GM21528 (cell line): ENCODE measurements at regions not wholly inside any gene's neighbourhood (a gene's known extent, or its start where the extent isn't known, plus 50 kb on each side); places are given as distances from the start of the nearest gene placed in this dataset.

Experiments
- ATAC-seq: cut with Tn5 transposase; IDR thresholded peaks from one replicate; pipeline ENCODE4 v1.9.1; 2021; ENCODE audit warnings: mild to moderate bottlenecking, moderate library complexity; ENCODE audit not compliant: unreplicated experiment, low FRiP score

- no peak for ATAC-seq
Observed at GRCh38 chr6:156175971-156176421, 601.2 kb upstream of the ARID1B start.

- no peak for ATAC-seq
Observed at GRCh38 chr6:156175433-156175832, 601.7 kb upstream of the ARID1B start.

DNA sequence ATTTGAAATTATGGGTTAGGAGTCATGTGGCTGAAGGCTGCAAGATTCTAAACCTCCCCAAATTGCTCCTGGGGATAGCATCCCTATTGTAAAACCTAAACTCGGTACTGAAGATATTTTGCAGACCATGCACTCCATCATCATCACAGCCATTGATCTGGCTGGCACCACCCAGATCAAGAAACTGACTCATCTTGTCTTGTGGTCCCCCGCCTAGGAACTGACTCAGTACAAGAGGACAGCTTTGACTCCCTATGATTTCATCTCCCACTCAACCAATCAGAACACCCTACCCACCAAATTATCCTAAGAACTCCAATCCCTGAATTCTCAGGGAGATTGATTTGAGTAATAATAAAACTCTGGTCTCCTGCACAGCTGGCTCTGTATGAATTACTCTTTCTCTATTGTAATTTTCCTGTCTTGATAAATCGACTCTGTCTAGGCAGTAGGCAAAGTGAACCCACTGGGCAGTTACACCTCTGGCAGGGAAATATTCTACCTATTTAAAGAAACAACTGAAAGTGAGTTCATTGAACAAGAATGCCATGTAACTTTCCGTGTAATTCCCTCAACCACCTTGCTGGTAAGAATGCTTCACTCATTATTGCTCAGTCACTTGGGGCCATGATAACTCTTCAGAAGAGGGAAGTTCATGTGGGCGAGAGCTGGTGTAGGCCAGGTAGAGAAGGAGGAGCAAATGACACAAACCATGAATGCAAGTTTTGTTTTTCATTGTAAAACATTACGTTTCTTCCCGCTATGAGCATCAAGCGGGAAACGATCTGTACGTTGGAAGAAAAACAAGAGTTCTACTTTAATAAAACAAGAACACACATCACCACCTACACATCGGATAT lies 602.9 kb upstream of the ARID1B start:
- no peak for ATAC-seq

- no peak for ATAC-seq
Observed at GRCh38 chr6:156169371-156169770, 607.8 kb upstream of the ARID1B start.

- ATAC-seq = no peak
Observed at GRCh38 chr6:156167625-156168071, 609.5 kb upstream of the ARID1B start.

DNA sequence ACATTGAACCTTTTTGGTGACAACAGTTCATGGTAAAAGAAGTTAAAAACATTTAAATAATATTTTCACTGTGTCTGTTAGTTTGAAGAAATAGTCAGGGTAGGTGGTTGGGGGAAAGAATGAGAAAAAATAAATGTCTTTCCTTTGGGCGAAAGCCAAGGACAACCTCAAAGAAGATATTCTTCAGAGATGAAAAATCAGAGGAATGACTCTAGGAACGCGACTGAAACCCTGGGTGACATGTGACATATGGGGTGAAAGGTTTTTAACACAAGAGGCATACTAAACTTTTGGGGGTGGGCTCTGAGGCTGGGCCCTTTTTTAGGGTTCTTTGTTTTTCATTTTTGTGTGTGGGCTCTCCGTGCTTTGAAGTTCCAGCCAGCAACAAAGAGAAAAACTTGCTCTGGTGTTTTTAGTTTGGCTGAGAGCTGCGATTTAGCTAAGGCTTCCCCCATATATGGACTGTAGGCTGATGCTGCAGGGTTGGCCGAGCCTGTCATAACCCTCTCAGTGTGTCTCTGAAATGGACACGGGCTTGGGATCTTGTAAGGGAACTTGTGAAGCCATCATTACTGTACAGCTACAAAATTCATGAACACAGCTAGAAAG lies 610.1 kb upstream of the ARID1B start:
- ATAC-seq = no peak

DNA sequence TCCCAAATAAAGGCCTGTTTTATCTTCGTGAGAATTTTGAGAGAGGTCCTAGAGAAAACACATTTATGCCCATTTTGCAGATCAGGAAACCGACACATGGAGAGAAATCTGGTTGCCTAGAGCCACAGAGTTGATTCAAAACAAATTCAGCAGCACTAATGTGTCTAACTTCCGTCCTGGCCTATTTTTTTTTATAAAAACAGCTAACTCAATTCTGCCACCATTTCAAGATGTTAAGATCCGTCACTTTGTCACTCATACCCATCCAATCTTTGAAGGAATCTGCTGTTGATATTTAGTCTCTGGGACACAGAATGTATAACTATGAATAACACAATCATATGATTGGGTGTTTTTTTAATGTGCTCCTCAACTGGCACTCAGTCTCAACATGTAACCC lies 611.1 kb upstream of the ARID1B start:
- no peak for ATAC-seq

DNA sequence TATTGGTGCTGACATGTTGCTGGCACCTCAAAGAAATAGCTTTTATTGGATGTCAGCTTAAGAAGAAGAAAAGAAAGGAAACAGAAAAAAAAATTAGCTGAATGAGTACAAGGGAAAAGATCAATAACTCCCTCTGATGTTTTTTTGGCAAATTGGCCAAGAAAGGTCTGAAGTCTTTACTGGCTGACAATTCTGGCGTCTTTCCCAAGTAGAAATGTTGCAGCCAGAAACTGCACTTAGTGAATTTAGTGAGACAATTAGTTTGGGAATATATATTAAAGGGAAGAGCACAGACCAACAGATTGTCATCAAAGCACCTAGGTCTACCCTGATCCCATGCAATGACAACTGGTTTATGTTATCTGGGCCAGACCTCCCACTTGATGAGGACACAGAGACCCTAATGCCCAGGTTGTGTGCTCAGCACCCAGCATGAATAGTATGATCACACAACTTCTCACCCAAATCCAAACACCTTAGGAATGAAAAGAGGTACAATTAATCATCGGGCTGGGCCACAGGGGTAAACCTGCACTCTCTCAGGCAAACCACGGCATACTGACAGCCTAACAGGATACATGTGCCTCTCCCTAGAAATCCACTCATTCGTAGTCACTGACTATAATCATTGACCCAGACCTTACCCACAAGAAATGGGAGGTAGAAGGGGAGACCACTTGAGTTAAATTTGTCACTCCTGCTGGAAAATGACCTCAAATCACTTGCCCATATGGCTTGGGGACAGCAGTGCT lies 612.3 kb upstream of the ARID1B start:
- ATAC-seq = no peak

GRCh38 chr6:156163311-156163710 lies 613.9 kb upstream of the ARID1B start:
- ATAC-seq = no peak

DNA sequence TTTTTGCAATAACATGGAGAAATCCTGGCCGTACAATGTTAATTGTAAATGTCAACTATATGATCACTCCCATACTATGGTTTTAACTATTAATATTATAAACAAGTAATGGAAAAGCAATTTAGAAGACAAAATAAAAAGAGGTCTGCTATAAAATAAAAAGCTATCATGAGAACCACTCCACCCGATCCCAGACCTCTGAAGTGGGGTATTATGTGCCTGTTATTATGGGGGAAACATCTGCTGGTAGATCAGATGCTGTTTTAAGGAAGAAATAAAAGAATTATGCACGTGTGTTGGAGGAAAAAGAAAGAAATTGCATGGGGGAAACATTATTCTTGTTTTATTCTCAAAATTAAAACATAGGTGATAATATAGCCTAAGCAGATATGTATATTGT lies 615.7 kb upstream of the ARID1B start:
- no peak for ATAC-seq

- ATAC-seq = no peak
Observed at GRCh38 chr6:156160795-156161165, 616.4 kb upstream of the ARID1B start.

DNA sequence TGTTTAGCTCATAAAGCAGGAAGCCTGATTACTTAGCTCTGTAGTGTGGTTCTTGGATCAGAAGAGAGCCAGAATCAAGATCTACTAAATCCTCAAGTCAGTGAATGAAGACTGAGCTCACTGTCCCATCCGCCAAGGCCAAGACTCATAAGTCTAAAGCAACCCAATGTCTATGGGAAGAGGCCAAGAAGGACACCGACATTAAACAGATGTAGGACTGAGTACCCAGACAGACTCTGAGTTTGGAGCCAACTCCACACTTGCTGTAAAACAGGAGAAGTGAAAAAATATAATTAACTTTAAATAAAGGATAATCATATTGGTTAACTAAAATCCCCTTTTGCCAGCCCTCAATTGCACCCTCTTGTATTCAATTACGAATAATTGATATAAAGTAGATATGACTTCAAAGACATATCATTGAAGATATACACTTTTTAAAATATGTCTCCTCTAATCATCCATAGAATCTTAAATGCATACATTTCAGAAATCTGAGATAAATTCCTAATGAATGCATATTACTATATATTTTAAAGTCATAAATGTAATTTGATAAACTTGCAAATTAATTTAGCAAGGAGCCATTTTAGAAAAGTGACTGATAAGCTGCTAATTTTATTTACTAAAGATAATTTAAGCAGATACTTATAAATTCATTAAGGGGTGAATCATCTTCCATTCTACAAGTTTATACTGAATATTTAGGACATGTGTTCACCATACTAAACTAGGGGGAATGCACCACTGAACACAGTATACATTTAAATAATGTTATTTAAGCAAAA lies 617.0 kb upstream of the ARID1B start:
- ATAC-seq = no peak

- no peak for ATAC-seq
Observed at GRCh38 chr6:156154896-156155295, 622.3 kb upstream of the ARID1B start.

GRCh38 chr6:156150391-156150790 lies 626.8 kb upstream of the ARID1B start:
- ATAC-seq = no peak

DNA sequence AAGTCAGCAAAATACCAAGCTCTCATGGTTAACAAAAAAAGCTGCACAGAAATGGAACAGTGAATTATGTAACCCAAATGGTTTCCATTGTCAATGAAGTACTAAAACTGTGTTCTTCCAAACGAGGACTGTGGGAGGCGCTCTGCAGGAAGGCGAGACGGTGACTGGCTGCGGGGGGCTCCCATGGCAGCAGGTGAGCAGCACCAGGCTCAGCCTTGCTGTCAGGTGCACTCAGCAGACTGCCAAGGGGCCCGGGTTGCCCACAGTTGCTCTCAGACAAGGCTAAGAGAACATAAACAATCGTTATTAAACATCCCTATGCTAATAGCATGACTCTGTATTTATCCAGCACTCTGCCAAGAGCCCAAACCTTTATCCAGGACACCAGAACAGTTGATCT lies 630.3 kb upstream of the ARID1B start:
- ATAC-seq = no peak

GRCh38 chr6:156131221-156131903 lies 645.8 kb upstream of the ARID1B start:
- ATAC-seq = peak; percentile 94

DNA sequence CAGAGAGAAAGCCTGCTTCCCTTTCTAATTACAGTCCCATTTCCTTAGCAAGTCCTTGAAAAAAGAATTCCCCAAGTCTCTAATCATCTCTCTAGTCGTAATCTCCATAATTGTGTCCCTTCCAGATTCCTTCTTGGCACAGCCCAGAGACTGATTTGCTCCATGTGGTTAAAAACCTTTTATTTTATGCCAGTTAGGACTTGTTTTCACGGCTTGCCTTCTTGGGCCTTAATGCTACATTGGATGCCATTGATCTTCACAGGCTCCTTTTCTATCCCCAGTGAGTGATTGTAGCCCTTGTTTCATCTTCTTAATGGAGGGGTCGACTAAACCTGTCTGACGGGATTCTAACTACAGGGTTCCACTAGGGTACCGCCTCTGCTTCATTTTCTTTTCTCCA lies 650.6 kb upstream of the ARID1B start:
- ATAC-seq = no peak

GRCh38 chr6:156125844-156126243 lies 651.3 kb upstream of the ARID1B start:
- no peak for ATAC-seq

DNA sequence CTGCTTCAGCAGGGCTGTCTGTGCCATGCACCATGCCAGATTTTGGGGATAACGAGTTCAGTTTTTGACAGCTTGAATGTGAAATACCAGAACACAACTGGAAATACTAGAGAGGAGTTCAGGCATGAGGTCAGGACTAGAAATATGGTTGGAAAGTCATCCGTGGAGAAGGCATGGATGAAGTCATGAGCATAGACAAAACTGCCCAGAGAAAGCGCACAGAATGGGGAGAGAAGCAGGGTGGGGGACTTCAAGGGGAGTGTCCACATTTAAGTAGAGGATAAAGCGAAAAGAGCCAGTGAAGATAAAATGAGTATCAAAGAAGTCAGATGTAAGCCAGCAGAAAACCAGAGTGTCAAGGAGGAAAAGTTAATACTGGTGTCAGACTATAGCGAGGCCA lies 653.4 kb upstream of the ARID1B start:
- ATAC-seq = no peak

DNA sequence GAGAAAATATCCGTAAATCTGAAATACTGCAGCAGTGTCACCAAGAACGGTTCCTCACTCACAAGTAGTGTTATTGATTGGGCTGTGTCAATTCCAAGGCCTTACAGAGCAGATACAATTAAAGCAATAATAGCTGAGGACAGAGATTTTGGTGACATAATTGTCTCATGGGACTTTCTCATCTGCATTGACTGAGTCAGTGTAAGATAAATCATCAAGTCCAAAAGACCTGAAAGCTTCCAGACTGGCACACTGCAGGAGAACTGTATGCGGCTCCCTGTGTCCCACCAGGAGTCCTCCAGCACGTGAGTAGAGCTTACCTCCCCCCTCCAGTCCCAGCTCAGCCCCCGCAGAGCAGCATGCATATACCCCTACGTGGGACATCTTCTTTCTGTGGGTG lies 655.2 kb upstream of the ARID1B start:
- ATAC-seq = no peak
